Gastroesophageal sphincter (tissue), 4 donors: ENCODE measurements at regions not wholly inside any gene's neighbourhood (a gene's known extent, or its start where the extent isn't known, plus 50 kb on each side); places are given as distances from the start of the nearest gene placed in this dataset.

Experiments
- ATAC-seq: fragments of 150-250 bp; one replicate; pipeline ENCODE4 v1.9.1; 2016; ENCODE audit warnings: mild to moderate bottlenecking, moderate library complexity
- H3K27ac ChIP-seq, 4 donors: fragments of 200-600 bp; sonication (generic) in 3 of 4; 1 replicate in 3 of 4; 2 replicates in 1 of 4; pipeline ENCODE4 v1.5.1; 2016 to 2019
- H3K27me3 ChIP-seq: fragments of 200-600 bp; sonication (generic); one replicate; pipeline ENCODE4 v1.5.1; 2019
- H3K36me3 ChIP-seq, 2 donors: fragments of 200-600 bp; sonication (generic); one replicate each; pipeline ENCODE4 v1.5.1; 2019; ENCODE audit warnings: control low read depth in 1 of 2
- H3K4me1 ChIP-seq, 3 donors: fragments of 200-600 bp; sonication (generic); 1 replicate in 2 of 3; 2 replicates in 1 of 3; pipeline ENCODE4 v1.5.1; 2016 to 2019; ENCODE audit warnings: control low read depth in 2 of 3
- H3K4me3 ChIP-seq, 2 donors: fragments of 200-600 bp; sonication (generic); one replicate each; pipeline ENCODE4 v1.5.1; 2019; ENCODE audit warnings: mild to moderate bottlenecking in 1 of 2, moderate library complexity in 1 of 2
- H3K9me3 ChIP-seq, 3 donors: fragments of 200-600 bp; sonication (generic); one replicate each; pipeline ENCODE4 v1.5.1; 2017 to 2019; ENCODE audit warnings: control low read depth in 2 of 3
- EP300 ChIP-seq: sonication (generic); formaldehyde crosslinking; IDR thresholded peaks from one replicate; pipeline ENCODE4 v1.6.1; 2017; ENCODE audit warnings: antibody characterized with exemption, mild to moderate bottlenecking
- POLR2A ChIP-seq, 2 donors: fragments of 450-650 bp; IDR thresholded peaks; one replicate each; pipeline ENCODE4 v1.6.1; 2017; ENCODE audit warnings: antibody characterized with exemption in 2 of 2, mild to moderate bottlenecking in 2 of 2, moderate library complexity in 1 of 2
- POLR2AphosphoS5 ChIP-seq: sonication (generic); formaldehyde crosslinking; IDR thresholded peaks from one replicate; pipeline ENCODE4 v1.6.1; 2017; ENCODE audit warnings: antibody characterized with exemption
- WGBS, 2 donors: methylation state at CpG; one replicate each; pipeline ENCODE4 v1.1.5; 2018; ENCODE audit warnings: low coverage in 1 of 2; 5-methylcytosine and 5-hydroxymethylcytosine counted together
- TF ChIP-seq, protein P1 (sequence below), 4 experiments: fragments of 200-600 bp in 2 of 4; fragments of 450-650 bp in 2 of 4; sonication (generic) in 1 of 4; IDR thresholded peaks; one replicate each; pipeline ENCODE4 v1.5.1; 2017 to 2019; ENCODE audit warnings: antibody characterized with exemption in 4 of 4, mild to moderate bottlenecking in 2 of 4, moderate library complexity in 2 of 4

DNA sequence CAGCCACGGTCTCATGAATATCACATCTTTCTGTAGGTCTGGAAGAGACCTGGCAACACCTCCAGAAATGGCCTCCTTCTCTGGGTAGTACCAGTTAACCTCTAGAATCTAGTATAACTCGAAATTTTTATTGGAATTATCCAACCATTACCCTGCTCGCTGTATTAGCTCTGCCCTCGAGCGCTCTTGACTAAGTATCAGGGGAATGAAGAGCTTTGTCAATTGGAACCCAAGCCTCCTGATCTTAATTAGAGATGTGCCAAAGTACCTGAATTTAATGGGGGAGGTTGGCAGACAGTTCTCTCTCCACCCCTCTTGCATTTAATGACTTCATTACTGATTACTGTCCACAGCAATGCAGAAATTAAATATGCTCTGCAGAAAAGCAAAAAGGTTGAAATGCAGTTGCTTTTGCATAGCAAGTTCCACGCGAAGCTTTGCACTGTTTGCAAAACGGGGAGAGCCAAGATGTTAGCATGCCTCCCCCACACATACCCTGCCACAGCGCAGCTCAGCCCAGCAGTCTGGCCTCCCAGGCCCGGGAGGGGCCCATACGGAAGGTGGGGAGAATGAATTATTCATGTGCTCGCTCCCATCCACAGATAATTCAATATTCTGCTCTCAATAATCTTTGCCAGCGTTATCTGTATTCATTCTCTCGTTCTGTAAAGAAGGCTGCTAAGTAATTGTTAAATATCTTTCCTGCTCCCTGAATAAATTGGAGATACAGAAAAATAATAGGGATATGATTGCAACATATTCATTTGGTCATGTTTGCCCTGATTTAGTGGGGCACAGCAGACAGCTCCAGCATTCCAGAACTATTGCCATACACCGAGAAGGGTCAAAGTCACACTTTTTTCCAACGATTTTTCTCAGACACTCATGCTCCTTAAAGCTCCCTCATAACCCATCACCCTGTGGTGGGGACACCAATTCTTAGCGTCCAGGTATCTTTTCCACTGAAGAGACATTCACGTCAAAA lies 305.8 kb downstream of the CDH26 start:
- no peak for ATAC-seq
- no peaks in the 10 kb centered on the region for H3K36me3 ChIP-seq
- H3K27ac ChIP-seq = no peak overlapping the region
- H3K27me3 ChIP-seq = peaks cover 37% of the 10 kb centered on the region
- WGBS, 2 donors = 49 to 72% methylated on average over 10 to 17 of the region's 18 CpGs
- no peaks in the 10 kb centered on the region for H3K4me1 ChIP-seq
- TF ChIP-seq, protein P1, sequence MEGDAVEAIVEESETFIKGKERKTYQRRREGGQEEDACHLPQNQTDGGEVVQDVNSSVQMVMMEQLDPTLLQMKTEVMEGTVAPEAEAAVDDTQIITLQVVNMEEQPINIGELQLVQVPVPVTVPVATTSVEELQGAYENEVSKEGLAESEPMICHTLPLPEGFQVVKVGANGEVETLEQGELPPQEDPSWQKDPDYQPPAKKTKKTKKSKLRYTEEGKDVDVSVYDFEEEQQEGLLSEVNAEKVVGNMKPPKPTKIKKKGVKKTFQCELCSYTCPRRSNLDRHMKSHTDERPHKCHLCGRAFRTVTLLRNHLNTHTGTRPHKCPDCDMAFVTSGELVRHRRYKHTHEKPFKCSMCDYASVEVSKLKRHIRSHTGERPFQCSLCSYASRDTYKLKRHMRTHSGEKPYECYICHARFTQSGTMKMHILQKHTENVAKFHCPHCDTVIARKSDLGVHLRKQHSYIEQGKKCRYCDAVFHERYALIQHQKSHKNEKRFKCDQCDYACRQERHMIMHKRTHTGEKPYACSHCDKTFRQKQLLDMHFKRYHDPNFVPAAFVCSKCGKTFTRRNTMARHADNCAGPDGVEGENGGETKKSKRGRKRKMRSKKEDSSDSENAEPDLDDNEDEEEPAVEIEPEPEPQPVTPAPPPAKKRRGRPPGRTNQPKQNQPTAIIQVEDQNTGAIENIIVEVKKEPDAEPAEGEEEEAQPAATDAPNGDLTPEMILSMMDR (IDR thresholded peaks at IDR 0.05) = no peak
- TF ChIP-seq EP300 (no peak), POLR2A (IDR thresholded peaks at IDR 0.05) (no peak), POLR2AphosphoS5 (no peak)
- no peak overlapping the region for H3K4me3 ChIP-seq
- no peaks in the 10 kb centered on the region for H3K9me3 ChIP-seq

DNA sequence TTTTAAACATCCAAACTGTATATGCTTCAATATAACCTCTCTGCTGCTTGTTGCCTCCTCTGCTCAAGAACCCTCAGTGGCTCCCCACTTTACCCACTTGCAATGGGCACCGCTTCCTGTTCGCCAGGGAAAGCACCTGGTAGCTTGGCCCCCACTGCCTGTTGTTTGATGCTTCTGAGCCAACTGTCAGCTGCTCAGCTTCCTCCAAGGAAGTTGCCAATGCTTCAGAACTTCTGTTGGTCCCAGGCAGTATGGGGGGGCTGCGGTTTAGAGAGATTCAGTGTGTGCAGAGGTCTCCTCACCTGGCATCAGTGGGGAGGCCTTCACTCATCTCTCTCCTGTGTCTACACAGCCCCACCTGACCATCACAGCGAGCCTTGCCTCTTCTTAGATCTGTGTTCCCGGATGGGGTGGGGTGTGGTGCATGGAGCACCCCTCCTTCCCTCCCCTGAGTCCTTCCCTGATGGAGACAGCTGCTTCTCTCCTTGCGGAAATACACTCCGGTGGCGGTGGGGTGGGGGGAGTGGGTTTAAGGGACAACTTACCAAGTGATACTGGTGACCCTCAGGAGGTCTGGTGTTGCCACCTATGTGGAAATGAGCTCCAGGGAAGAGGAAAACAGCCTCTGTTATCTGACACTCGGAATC lies 308.1 kb downstream of the CDH26 start:
- WGBS, 2 donors = 20 to 50% methylated on average over 1 to 2 of the region's 9 CpGs
- peaks cover 49% of the 10 kb centered on the region for H3K27me3 ChIP-seq
- H3K9me3 ChIP-seq = no peaks in the 10 kb centered on the region
- H3K4me1 ChIP-seq = no peaks in the 10 kb centered on the region
- ATAC-seq = no peak
- no peaks in the 10 kb centered on the region for H3K36me3 ChIP-seq
- TF ChIP-seq EP300 (no peak), POLR2A (IDR thresholded peaks at IDR 0.05) (no peak), POLR2AphosphoS5 (no peak)
- TF ChIP-seq, protein P1 (IDR thresholded peaks at IDR 0.05) = no peak
- H3K27ac ChIP-seq = no peak overlapping the region
- no peak overlapping the region for H3K4me3 ChIP-seq

DNA sequence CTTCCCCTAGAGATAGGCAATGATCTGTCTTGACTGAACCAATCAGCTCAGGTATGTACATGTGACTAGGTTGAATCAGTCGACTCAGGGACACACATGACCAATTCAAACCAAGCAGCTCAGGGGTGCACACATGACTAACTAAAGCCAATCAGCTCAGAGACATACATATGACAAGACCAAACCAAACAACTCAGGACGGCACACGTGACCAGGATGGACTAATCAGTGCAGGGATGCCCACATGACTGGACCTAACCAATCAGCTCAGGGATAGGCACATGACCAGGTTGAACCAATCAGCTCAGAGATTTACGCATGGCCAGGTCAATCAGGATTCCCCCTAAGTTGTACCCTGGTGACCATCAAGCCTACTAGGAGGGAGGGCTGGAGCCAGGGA lies 310.3 kb downstream of the CDH26 start:
- TF ChIP-seq POLR2A (IDR thresholded peaks at IDR 0.05) (no peak), POLR2AphosphoS5 (no peak), EP300 (no peak)
- TF ChIP-seq, protein P1 (IDR thresholded peaks at IDR 0.05) = no peak
- 87% methylated on average over 3 of the region's 4 CpGs; no CpG with 5 or more reads in 1 of the 2 donors for WGBS, 2 donors
- no peak overlapping the region for H3K27ac ChIP-seq
- H3K27me3 ChIP-seq = peaks cover 51% of the 10 kb centered on the region
- H3K36me3 ChIP-seq = no peaks in the 10 kb centered on the region
- H3K4me1 ChIP-seq = no peaks in the 10 kb centered on the region
- no peaks in the 10 kb centered on the region for H3K9me3 ChIP-seq
- no peak overlapping the region for H3K4me3 ChIP-seq
- no peak for ATAC-seq

DNA sequence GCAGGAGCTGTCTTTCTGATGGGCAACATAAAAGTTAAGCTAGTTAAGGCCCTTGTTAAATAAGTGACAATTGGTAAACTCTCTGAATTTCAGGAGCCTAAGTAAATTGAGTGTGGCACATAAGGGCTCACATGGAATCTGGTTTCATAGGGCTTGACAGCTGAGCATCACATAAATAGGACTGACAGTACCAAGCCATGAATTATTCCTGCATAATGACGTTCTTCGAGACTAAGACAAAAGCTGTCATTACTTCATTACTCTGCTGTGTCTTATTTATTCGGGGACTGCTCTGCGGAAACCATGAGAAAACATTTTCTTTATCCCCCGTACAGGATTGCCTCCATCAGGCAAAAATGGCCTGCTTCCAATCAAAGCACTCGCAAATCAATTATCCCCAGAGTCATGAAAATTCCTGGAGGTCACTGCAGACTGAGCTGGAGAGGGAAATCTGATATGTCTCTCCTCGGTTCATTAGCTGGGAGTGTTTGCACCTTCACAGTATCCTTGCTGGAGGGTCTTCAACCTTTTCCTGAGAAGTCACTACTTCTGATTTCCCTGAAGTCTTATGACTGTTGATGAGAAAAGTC lies 311.4 kb downstream of the CDH26 start:
- TF ChIP-seq, protein P1 (IDR thresholded peaks at IDR 0.05) = no peak
- TF ChIP-seq EP300 = no peak
- TF ChIP-seq POLR2A (IDR thresholded peaks at IDR 0.05) = no peak
- TF ChIP-seq POLR2AphosphoS5 = no peak
- 68 to 74% methylated on average over 7 of the region's 7 CpGs for WGBS, 2 donors

More for the DNA sequence above, 311.4 kb downstream of the CDH26 start:
- no peaks in the 10 kb centered on the region for H3K4me1 ChIP-seq
- H3K27me3 ChIP-seq = peaks cover 56% of the 10 kb centered on the region
- ATAC-seq = no peak
- no peak overlapping the region for H3K27ac ChIP-seq
- no peak overlapping the region for H3K4me3 ChIP-seq
- no peaks in the 10 kb centered on the region for H3K36me3 ChIP-seq
- no peaks in the 10 kb centered on the region for H3K9me3 ChIP-seq
